ENCODE measurements at regions not wholly inside any gene's neighbourhood (a gene's known extent, or its start where the extent isn't known, plus 50 kb on each side); places are given as distances from the start of the nearest gene placed in this dataset.

- TF ChIP-seq, protein P1, sequence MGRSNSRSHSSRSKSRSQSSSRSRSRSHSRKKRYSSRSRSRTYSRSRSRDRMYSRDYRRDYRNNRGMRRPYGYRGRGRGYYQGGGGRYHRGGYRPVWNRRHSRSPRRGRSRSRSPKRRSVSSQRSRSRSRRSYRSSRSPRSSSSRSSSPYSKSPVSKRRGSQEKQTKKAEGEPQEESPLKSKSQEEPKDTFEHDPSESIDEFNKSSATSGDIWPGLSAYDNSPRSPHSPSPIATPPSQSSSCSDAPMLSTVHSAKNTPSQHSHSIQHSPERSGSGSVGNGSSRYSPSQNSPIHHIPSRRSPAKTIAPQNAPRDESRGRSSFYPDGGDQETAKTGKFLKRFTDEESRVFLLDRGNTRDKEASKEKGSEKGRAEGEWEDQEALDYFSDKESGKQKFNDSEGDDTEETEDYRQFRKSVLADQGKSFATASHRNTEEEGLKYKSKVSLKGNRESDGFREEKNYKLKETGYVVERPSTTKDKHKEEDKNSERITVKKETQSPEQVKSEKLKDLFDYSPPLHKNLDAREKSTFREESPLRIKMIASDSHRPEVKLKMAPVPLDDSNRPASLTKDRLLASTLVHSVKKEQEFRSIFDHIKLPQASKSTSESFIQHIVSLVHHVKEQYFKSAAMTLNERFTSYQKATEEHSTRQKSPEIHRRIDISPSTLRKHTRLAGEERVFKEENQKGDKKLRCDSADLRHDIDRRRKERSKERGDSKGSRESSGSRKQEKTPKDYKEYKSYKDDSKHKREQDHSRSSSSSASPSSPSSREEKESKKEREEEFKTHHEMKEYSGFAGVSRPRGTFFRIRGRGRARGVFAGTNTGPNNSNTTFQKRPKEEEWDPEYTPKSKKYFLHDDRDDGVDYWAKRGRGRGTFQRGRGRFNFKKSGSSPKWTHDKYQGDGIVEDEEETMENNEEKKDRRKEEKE (IDR thresholded peaks at IDR 0.05; ENCODE audit: borderline replicate concordance in 1 of 2, control insufficient read depth in 1 of 2, low read depth in 2 of 2, low read length in 1 of 2) = no peak
- TF ChIP-seq, protein P2, sequence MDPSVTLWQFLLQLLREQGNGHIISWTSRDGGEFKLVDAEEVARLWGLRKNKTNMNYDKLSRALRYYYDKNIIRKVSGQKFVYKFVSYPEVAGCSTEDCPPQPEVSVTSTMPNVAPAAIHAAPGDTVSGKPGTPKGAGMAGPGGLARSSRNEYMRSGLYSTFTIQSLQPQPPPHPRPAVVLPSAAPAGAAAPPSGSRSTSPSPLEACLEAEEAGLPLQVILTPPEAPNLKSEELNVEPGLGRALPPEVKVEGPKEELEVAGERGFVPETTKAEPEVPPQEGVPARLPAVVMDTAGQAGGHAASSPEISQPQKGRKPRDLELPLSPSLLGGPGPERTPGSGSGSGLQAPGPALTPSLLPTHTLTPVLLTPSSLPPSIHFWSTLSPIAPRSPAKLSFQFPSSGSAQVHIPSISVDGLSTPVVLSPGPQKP (CRISPR knock-in tag; IDR thresholded peaks at IDR 0.05) = no peak
- TF ChIP-seq CTCF (IDR thresholded peaks at IDR 0.05 in 2 of 3, conservative IDR thresholded peaks at IDR 0.05 in 1 of 3; ENCODE audit: insufficient read depth in 2 of 3, low read depth in 1 of 3, low read length in 3 of 3) (no peak), FOXM1 (IDR thresholded peaks at IDR 0.05; ENCODE audit: low read depth) (no peak), FOXM1 (CRISPR knock-in tag; IDR thresholded peaks at IDR 0.05; ENCODE audit: low read depth) (no peak)
These were observed 321.3 kb upstream of the LMO3 start for GRCh38 chr12:16927259-16927658.

Data from K562 (cell line).